AG09319 (cell line): ENCODE measurements at regions not wholly inside any gene's neighbourhood (a gene's known extent, or its start where the extent isn't known, plus 50 kb on each side); places are given as distances from the start of the nearest gene placed in this dataset.

Experiments
- DNase-seq: peaks from one replicate; pipeline ENCODE4 v3.0.0-alpha.2; 2010; ENCODE audit warnings: low read depth; ENCODE audit errors: extremely low read depth
- TF ChIP-seq, protein P1 (sequence below): IDR thresholded peaks from 2 replicates; pipeline ENCODE4 v1.5.1; 2011; ENCODE audit warnings: low read depth, mild to moderate bottlenecking, inconsistent platforms, low read length, moderate library complexity

DNA sequence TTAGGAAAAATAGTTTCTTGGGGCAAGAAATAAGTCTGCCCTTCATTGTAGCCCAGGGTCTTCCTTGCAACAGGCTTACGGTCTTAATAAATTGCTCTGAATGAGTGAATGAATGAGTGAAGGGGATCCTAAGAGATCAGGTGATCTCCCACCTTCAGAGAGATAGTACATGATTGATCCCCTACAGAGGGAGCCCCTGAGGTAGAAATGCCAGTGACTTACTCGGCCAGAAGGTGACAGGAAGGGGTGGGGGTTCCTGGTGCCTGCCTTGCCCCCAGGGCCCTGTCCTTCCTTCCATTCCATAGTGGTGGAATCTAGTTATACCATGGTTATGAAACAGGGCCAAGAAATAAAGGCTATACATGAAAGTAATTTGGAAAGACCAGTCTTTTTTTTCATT, 215.3 kb upstream of the SSTR4 start:
- no peak for DNase-seq
- TF ChIP-seq, protein P1, sequence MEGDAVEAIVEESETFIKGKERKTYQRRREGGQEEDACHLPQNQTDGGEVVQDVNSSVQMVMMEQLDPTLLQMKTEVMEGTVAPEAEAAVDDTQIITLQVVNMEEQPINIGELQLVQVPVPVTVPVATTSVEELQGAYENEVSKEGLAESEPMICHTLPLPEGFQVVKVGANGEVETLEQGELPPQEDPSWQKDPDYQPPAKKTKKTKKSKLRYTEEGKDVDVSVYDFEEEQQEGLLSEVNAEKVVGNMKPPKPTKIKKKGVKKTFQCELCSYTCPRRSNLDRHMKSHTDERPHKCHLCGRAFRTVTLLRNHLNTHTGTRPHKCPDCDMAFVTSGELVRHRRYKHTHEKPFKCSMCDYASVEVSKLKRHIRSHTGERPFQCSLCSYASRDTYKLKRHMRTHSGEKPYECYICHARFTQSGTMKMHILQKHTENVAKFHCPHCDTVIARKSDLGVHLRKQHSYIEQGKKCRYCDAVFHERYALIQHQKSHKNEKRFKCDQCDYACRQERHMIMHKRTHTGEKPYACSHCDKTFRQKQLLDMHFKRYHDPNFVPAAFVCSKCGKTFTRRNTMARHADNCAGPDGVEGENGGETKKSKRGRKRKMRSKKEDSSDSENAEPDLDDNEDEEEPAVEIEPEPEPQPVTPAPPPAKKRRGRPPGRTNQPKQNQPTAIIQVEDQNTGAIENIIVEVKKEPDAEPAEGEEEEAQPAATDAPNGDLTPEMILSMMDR, result no peak

DNA sequence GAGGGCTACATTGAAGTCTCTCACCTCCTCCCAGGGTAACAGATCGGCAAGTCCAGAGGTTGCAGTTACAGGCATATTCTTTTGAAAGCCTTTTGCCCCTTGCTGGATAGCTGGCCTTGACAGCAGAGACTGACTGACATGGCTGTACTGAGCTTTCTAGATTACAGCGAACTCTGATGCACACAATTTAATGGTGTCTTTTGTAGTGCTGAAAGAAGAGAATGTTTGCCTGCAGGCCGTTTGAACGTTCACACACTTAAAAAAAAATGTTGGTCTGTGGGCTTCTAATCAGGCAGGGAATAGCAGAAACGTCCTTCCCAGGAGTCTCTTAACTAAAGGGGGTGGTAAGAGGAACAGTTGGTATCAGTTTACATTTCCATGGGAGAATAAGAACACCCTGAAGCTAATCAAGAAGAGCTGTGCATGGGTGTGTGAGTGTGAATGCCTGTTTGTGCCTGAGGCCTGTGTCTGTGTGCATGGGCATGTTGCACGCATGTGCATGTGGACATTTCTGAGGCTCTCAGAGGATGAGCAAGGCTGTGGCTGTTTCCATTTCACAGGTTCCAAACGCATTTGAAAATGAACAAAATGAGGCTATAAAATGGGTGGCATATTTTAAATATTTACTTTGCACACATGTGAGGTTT, 213.9 kb upstream of the SSTR4 start:
- DNase-seq, result no peak
- TF ChIP-seq, protein P1, result no peak

DNA sequence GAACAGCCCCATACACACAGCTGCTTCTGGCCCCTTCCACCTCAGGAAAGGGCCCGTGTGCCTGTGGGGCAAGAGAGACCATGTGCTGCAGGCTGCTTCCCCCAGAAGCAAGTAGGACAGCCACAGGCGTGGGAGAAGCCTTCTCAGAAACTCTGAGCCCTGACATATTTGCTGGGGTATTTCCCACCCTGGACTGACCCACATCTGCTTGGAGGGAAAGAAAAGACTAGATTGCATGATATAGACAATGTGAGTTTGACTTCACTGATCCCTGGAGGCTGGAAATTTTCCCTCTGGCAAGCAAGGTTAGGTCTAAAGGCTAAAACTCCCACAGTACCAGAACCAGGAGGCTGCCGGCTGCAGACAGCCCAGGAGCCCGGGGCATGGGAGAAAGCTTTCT, 213.3 kb upstream of the SSTR4 start:
- no peak for DNase-seq
- TF ChIP-seq, protein P1, result no peak

DNA sequence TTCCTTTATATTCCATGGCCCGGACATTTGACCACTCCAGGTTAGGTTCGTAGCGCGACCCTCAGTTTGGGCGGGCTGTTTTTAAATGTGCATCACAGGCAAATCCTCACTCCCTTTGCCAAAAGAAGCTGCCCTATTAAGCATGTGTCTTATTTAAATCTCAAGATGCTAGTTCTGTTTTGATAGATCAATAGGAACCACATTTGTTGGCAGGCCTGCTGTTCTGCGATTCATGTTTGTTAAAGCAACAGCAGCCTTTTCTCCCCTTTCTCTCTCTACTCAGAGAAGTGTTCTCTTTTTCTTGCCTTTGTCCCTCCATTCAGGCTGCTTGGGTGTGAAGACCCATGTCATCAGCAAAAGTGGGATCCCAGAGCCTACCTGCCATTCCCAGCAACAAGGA, 212.0 kb upstream of the SSTR4 start:
- TF ChIP-seq, protein P1, result no peak
- DNase-seq, result no peak

- TF ChIP-seq, protein P1, result no peak
- DNase-seq, result no peak
Measured at GRCh38 chr20:22824077-22824476, 211.0 kb upstream of the SSTR4 start.

DNA sequence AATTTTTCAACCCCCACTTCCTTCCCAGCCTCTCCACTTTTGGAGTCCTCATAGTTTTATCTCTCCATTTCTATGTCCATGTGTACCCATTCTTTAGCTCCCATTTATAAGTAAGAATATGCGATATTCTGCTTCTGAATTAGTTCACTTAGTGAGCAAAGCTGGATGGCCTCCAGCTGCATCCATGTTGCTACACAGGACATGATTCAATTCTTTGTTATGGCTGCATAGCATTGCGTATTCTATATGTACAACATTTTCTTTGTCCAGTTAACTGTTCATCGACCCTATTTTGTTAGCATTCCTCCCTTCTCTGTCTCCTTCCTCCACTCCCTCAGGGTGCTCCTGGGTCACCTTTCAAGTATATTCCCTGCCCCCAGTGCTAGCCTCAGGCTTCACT, 210.0 kb upstream of the SSTR4 start:
- DNase-seq, result no peak
- TF ChIP-seq, protein P1, result no peak

DNA sequence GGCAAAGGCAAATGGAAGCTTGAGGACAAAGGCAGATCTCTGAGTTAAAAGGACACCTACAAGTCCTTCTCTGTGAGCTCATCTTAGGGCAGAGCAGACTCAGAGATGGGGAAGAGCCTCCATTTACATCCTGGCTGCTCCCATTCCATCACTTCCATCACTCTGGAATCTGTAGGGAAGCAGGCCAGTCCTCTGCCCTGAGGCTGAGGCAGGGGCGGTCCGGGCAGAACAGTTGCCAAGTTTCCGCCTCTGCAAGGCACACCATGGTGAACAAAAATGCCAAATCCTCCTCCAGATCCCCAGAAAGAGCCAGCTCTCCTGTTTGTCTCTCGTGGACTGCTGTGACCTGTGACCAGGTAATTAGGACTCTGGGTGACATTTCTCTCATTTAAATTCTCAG, 209.6 kb upstream of the SSTR4 start:
- no peak for DNase-seq
- TF ChIP-seq, protein P1, result no peak
